H1 (cell line): ENCODE measurements at regions not wholly inside any gene's neighbourhood (a gene's known extent, or its start where the extent isn't known, plus 50 kb on each side); places are given as distances from the start of the nearest gene placed in this dataset.

ENCODE experiments used
- CTCF ChIA-PET: fragments of 300-600 bp; sonication (Branson Sonifier 250); formaldehyde crosslinking; loops from one replicate; lab custom pipeline; 2021; ENCODE audit not compliant: partially characterized antibody; lab: Charles Lee
- POLR2A ChIA-PET: fragments of 300-600 bp; sonication (Branson Sonifier 250); formaldehyde crosslinking; loops from one replicate; lab custom pipeline; 2021; ENCODE audit warnings: inconsistent platforms; ENCODE audit not compliant: partially characterized antibody; lab: Charles Lee
- DNase-seq, 2 experiments: peaks; one replicate each; pipeline versions ENCODE4 v3.0.0 to v3.0.0-alpha.2; 2010 to 2022; ENCODE audit warnings: low spot score in 2 of 2, low read depth in 1 of 2, mixed read lengths in 1 of 2
- FAIRE-seq: peaks from 2 replicates; lab custom pipeline; 2011; peaks lifted over from hg19 to GRCh38; lab: Jason Lieb, UNC
- H2AFZ ChIP-seq: 2 replicates; pipeline ENCODE4 v1.8.1; 2012; ENCODE audit warnings: low read length, inconsistent platforms
- H2AK5ac ChIP-seq: 2 replicates; pipeline ENCODE4 v1.6.1; 2013; ENCODE audit warnings: low read depth, low read length
- H2BK120ac ChIP-seq: replicated peaks from 2 replicates; pipeline ENCODE3; 2013; ENCODE audit warnings: low read depth, low read length, inconsistent platforms
- H2BK12ac ChIP-seq: 2 replicates; pipeline ENCODE4 v1.6.1; 2013; ENCODE audit warnings: low read depth, low read length
- H2BK15ac ChIP-seq: 2 replicates; pipeline ENCODE4 v1.6.1; 2013; ENCODE audit warnings: low read length
- H2BK20ac ChIP-seq: 2 replicates; pipeline ENCODE4 v1.6.1; 2013; ENCODE audit warnings: low read length
- H2BK5ac ChIP-seq: 2 replicates; pipeline ENCODE4 v1.6.1; 2013; ENCODE audit warnings: low read depth, low read length
- H3K14ac ChIP-seq: 2 replicates; pipeline ENCODE4 v1.6.1; 2013; ENCODE audit warnings: inconsistent platforms; ENCODE audit not compliant: insufficient read length
- H3K18ac ChIP-seq: 2 replicates; pipeline ENCODE4 v1.6.1; 2013; ENCODE audit warnings: low read length; ENCODE audit errors: extremely low read depth
- H3K23ac ChIP-seq: 2 replicates; pipeline ENCODE4 v1.6.1; 2013; ENCODE audit warnings: inconsistent platforms; ENCODE audit not compliant: insufficient read length
- H3K23me2 ChIP-seq: 2 replicates; pipeline ENCODE4 v1.6.1; 2013; ENCODE audit warnings: low read depth, low read length
- H3K27ac ChIP-seq: 2 replicates; pipeline ENCODE4 v1.6.1; 2011; ENCODE audit warnings: low read depth, low read length, inconsistent platforms
- H3K27me3 ChIP-seq, 4 experiments: replicated peaks in 1 of 4; 1 replicate in 1 of 4; 2 replicates in 3 of 4; pipeline versions ENCODE4 v1.6.1 to v1.8.1; 2011 to 2013; ENCODE audit warnings: low read length in 3 of 4, mild to moderate bottlenecking in 3 of 4, inconsistent platforms in 2 of 4, mixed read lengths in 2 of 4, moderate library complexity in 1 of 4; ENCODE audit not compliant: control insufficient read depth in 3 of 4, insufficient read depth in 3 of 4; ENCODE audit errors: extremely low read depth in 1 of 4
- H3K36me3 ChIP-seq, 4 experiments: 2 replicates each; pipeline versions ENCODE4 v1.6.1 to v1.8.1; 2011 to 2013; ENCODE audit warnings: mild to moderate bottlenecking in 4 of 4, low read length in 3 of 4, moderate library complexity in 2 of 4, control low read depth in 1 of 4, inconsistent platforms in 1 of 4; ENCODE audit not compliant: insufficient read depth in 4 of 4, control insufficient read depth in 2 of 4
- H3K4ac ChIP-seq: replicated peaks from 2 replicates; pipeline ENCODE3; 2013; ENCODE audit warnings: low read length, low read depth, mixed read lengths, inconsistent platforms; ENCODE audit not compliant: insufficient read length
- H3K4me1 ChIP-seq, 4 experiments: replicated peaks in 1 of 4; 1 replicate in 1 of 4; 2 replicates in 3 of 4; pipeline versions ENCODE4 v1.6.1 to v1.8.1; 2011 to 2013; ENCODE audit warnings: low read length in 3 of 4, inconsistent platforms in 2 of 4, mixed read lengths in 1 of 4; ENCODE audit not compliant: insufficient read depth in 4 of 4, control insufficient read depth in 3 of 4
- H3K4me2 ChIP-seq, 2 experiments: 2 replicates each; pipeline versions ENCODE4 v1.6.1 to v1.8.1; 2011 to 2013; ENCODE audit warnings: low read depth in 2 of 2, low read length in 2 of 2, control low read depth in 1 of 2, inconsistent platforms in 1 of 2, mild to moderate bottlenecking in 1 of 2; ENCODE audit not compliant: insufficient read depth in 1 of 2
- H3K4me3 ChIP-seq, 4 experiments: fragments of 200-600, 300-600 bp in 1 of 4; sonication (generic), shearing (Covaris generic), sonication (Bioruptor Twin) in 1 of 4; 2 replicates each; pipeline versions ENCODE4 v1.5.1 to v1.8.1; 2011 to 2016; ENCODE audit warnings: low read length in 4 of 4, low read depth in 3 of 4, control low read depth in 2 of 4, inconsistent platforms in 2 of 4, mild to moderate bottlenecking in 2 of 4, mixed read lengths in 1 of 4, moderate library complexity in 1 of 4; ENCODE audit not compliant: insufficient read depth in 2 of 4; ENCODE audit errors: extremely low read depth in 1 of 4
- H3K56ac ChIP-seq: replicated peaks from 2 replicates; pipeline ENCODE3; 2013; ENCODE audit warnings: low read depth, mild to moderate bottlenecking, mixed read lengths, low read length, inconsistent platforms; ENCODE audit not compliant: insufficient read length
- H3K79me1 ChIP-seq: 2 replicates; pipeline ENCODE4 v1.6.1; 2013; ENCODE audit warnings: low read depth, low read length, control low read depth
- H3K79me2 ChIP-seq, 2 experiments: 2 replicates each; pipeline versions ENCODE4 v1.6.1 to v1.8.1; 2012 to 2013; ENCODE audit warnings: low read length in 2 of 2, mild to moderate bottlenecking in 2 of 2, inconsistent platforms in 1 of 2; ENCODE audit not compliant: insufficient read depth in 2 of 2, control insufficient read depth in 1 of 2
- H3K9ac ChIP-seq, 4 experiments: replicated peaks in 1 of 4; 1 replicate in 1 of 4; 2 replicates in 3 of 4; pipeline versions ENCODE4 v1.6.1 to v1.8.1; 2011 to 2013; ENCODE audit warnings: low read depth in 3 of 4, low read length in 3 of 4, control low read depth in 2 of 4, mild to moderate bottlenecking in 2 of 4, moderate library complexity in 2 of 4, inconsistent platforms in 1 of 4; ENCODE audit errors: extremely low read depth in 1 of 4
- H3K9me3 ChIP-seq, 2 experiments: 2 replicates each; pipeline versions ENCODE4 v1.6.1 to v1.8.1; 2012 to 2013; ENCODE audit warnings: mild to moderate bottlenecking in 2 of 2, moderate library complexity in 2 of 2, control low read depth in 1 of 2, inconsistent platforms in 1 of 2, low read depth in 1 of 2, low read length in 1 of 2, mixed read lengths in 1 of 2; ENCODE audit not compliant: insufficient read depth in 2 of 2
- H4K20me1 ChIP-seq, 2 experiments: replicated peaks in 1 of 2; 2 replicates each; pipeline versions ENCODE3 to v1.8.1; 2011 to 2013; ENCODE audit warnings: inconsistent platforms in 2 of 2, low read length in 2 of 2, mild to moderate bottlenecking in 1 of 2; ENCODE audit not compliant: insufficient read depth in 2 of 2, control insufficient read depth in 1 of 2
- H4K5ac ChIP-seq: 2 replicates; pipeline ENCODE4 v1.6.1; 2013; ENCODE audit warnings: low read length, low read depth, mixed read lengths, inconsistent platforms; ENCODE audit not compliant: insufficient read length
- H4K8ac ChIP-seq: 2 replicates; pipeline ENCODE4 v1.8.0; 2013; ENCODE audit warnings: mild to moderate bottlenecking, moderate library complexity, low read length, inconsistent platforms; ENCODE audit not compliant: insufficient read depth; ENCODE audit errors: extremely low read depth
- H4K91ac ChIP-seq: replicated peaks from 2 replicates; pipeline ENCODE3; 2013; ENCODE audit warnings: low read length, mixed read lengths, inconsistent platforms; ENCODE audit not compliant: insufficient read length
- BACH1 ChIP-seq: IDR thresholded peaks from 2 replicates; pipeline ENCODE4 v1.6.1; 2012; ENCODE audit warnings: low read length, improper control_type of control experiment
- BRCA1 ChIP-seq: IDR thresholded peaks from 2 replicates; pipeline ENCODE4 v1.6.1; 2012; ENCODE audit warnings: low read depth, low read length, improper control_type of control experiment
- CBX5 ChIP-seq: fragments of 300-800, 300-1000 bp; sonication (generic); IDR thresholded peaks from 2 replicates; pipeline ENCODE4 v1.7.1; 2016; ENCODE audit warnings: antibody characterized with exemption, low read length, low read depth
- CHD1 ChIP-seq: IDR thresholded peaks from 2 replicates; pipeline ENCODE4 v1.6.1; 2012; ENCODE audit warnings: low read depth, low read length, improper control_type of control experiment
- CHD2 ChIP-seq: IDR thresholded peaks from 2 replicates; pipeline ENCODE4 v1.6.1; 2012; ENCODE audit warnings: low read length, improper control_type of control experiment
- CREB1 ChIP-seq: IDR thresholded peaks from 2 replicates; pipeline ENCODE4 v1.6.1; 2012; ENCODE audit warnings: inconsistent platforms
- EP300 ChIP-seq, 2 experiments: IDR thresholded peaks; 1 replicate in 1 of 2; 2 replicates in 1 of 2; pipeline ENCODE4 v1.6.1; 2011 to 2012; ENCODE audit warnings: low read depth in 2 of 2, low read length in 2 of 2, mild to moderate bottlenecking in 2 of 2, borderline replicate concordance in 1 of 2, inconsistent platforms in 1 of 2, moderate library complexity in 1 of 2
- KDM1A ChIP-seq: fragments of 200-600, 300-600 bp; sonication (generic); IDR thresholded peaks from 2 replicates; pipeline ENCODE4 v1.7.1; 2016; ENCODE audit warnings: mild to moderate bottlenecking, low read length, borderline replicate concordance
- POLR2AphosphoS5 ChIP-seq: IDR thresholded peaks from 2 replicates; pipeline ENCODE4 v1.6.1; 2011; ENCODE audit warnings: low read depth, low read length
- POU5F1 ChIP-seq: IDR thresholded peaks from 2 replicates; pipeline ENCODE4 v1.6.1; 2011; ENCODE audit warnings: low read depth, mild to moderate bottlenecking, low read length, moderate library complexity
- RBBP5 ChIP-seq: IDR thresholded peaks from 2 replicates; pipeline ENCODE4 v1.7.1; 2012; ENCODE audit warnings: low read depth, mild to moderate bottlenecking, inconsistent platforms, low read length, moderate library complexity, borderline replicate concordance
- TEAD4 ChIP-seq: IDR thresholded peaks from 2 replicates; pipeline ENCODE4 v1.6.1; 2012; ENCODE audit warnings: low read depth, low read length, inconsistent platforms, mixed read lengths
- YY1 ChIP-seq: IDR thresholded peaks from 2 replicates; pipeline ENCODE4 v1.6.1; 2011; ENCODE audit warnings: low read depth, mild to moderate bottlenecking, low read length
- WGBS, 2 experiments: shearing (Covaris generic) in 1 of 2; methylation state at CpG; one replicate each; pipeline versions ENCODE4 v1.1.6 to v1.1.7; 2013 to 2015; ENCODE audit warnings: low lambda C conversion rate in 2 of 2, mixed read lengths in 2 of 2, inconsistent platforms in 1 of 2, low coverage in 1 of 2, missing lambda C conversion rate in 1 of 2; ENCODE audit not compliant: insufficient replicate concordance in 2 of 2, insufficient coverage in 1 of 2, insufficient read length in 1 of 2; ENCODE audit errors: extremely low coverage in 1 of 2, missing lambda C conversion rate in 1 of 2; 5-methylcytosine and 5-hydroxymethylcytosine counted together
- TF ChIP-seq, protein P1 (sequence below), 3 experiments: IDR thresholded peaks; 1 replicate in 2 of 3; 2 replicates in 1 of 3; pipeline versions ENCODE4 v1.5.1 to v1.6.1; 2011; ENCODE audit warnings: low read length in 3 of 3, mild to moderate bottlenecking in 3 of 3, inconsistent platforms in 2 of 3, low read depth in 1 of 3, moderate library complexity in 1 of 3; ENCODE audit not compliant: insufficient read depth in 1 of 3; ENCODE audit errors: control extremely low read depth in 1 of 3

DNA sequence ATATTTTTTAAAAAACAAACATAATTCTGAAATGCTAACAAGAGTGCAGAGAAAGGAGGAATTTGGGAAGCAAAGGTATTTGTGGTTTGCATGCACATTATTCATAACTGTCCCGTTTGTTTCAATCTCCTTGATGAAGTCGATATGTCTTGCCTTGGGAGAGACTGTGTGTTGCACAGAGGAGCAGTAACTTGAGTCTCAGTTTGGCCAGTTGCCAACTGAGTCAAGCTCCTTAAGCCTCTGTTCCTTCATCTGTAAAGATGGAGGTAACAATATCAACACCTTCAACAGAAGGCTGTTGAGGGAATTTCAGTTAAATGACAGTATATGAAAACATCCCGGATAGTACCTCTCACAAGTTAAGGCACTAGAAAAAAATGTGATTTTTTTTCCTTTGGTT lies 226.2 kb downstream of the ASXL3 start:
- no peak overlapping the region for H2AK5ac ChIP-seq
- POLR2A ChIA-PET = no interaction called here
- TF ChIP-seq BRCA1 (no peak), CREB1 (no peak), KDM1A (no peak), EP300 (IDR thresholded peaks at IDR 0.05; ENCODE audit: borderline replicate concordance in 1 of 2, low read depth in 2 of 2, low read length in 2 of 2) (no peak), POU5F1 (no peak), CBX5 (no peak), CHD1 (no peak), TEAD4 (no peak), CHD2 (no peak), BACH1 (no peak), RBBP5 (no peak), YY1 (no peak), POLR2AphosphoS5 (no peak)
- TF ChIP-seq, protein P1, sequence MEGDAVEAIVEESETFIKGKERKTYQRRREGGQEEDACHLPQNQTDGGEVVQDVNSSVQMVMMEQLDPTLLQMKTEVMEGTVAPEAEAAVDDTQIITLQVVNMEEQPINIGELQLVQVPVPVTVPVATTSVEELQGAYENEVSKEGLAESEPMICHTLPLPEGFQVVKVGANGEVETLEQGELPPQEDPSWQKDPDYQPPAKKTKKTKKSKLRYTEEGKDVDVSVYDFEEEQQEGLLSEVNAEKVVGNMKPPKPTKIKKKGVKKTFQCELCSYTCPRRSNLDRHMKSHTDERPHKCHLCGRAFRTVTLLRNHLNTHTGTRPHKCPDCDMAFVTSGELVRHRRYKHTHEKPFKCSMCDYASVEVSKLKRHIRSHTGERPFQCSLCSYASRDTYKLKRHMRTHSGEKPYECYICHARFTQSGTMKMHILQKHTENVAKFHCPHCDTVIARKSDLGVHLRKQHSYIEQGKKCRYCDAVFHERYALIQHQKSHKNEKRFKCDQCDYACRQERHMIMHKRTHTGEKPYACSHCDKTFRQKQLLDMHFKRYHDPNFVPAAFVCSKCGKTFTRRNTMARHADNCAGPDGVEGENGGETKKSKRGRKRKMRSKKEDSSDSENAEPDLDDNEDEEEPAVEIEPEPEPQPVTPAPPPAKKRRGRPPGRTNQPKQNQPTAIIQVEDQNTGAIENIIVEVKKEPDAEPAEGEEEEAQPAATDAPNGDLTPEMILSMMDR (IDR thresholded peaks at IDR 0.05; ENCODE audit: control extremely low read depth in 1 of 3, insufficient read depth in 1 of 3, low read depth in 1 of 3, low read length in 3 of 3) = no peak

More for the DNA sequence above, 226.2 kb downstream of the ASXL3 start:
- CTCF ChIA-PET = interaction anchor here (1.1 to 1.4 kb wide), 2 partner anchors 8 to 34 kb away, joined by 3 to 6 read pairs; no protein-coding TSS in a partner anchor
- FAIRE-seq (no peak), DNase-seq (no peak)
- Histone ChIP-seq H3K18ac (no peak overlapping the region), H3K23ac (no peak overlapping the region), H3K56ac (no peak overlapping the region), H4K8ac (no peak overlapping the region), H2BK15ac (no peak overlapping the region), H3K9me3 (no peaks in the 10 kb centered on the region), H2BK20ac (no peak overlapping the region), H2BK120ac (no peak overlapping the region), H3K79me1 (no peaks in the 10 kb centered on the region), H2BK5ac (no peak overlapping the region), H3K4me3 (no peak overlapping the region), H3K9ac (no peak overlapping the region), H3K79me2 (no peaks in the 10 kb centered on the region), H4K20me1 (no peaks in the 10 kb centered on the region), H4K91ac (no peak overlapping the region), H3K4ac (no peak overlapping the region), H2BK12ac (no peak overlapping the region), H3K36me3 (no peaks in the 10 kb centered on the region), H3K4me2 (no peak overlapping the region), H3K23me2 (no peaks in the 10 kb centered on the region), H3K4me1 (no peaks in the 10 kb centered on the region), H3K27ac (no peak overlapping the region), H2AFZ (no peak overlapping the region), H3K27me3 (no peaks in the 10 kb centered on the region), H3K14ac (no peak overlapping the region), H4K5ac (no peak overlapping the region)
- WGBS, 2 experiments = 89% methylated on average over 3 of the region's 3 CpGs; no CpG with 5 or more reads in 1 of the 2 experiments
